Heart left ventricle (tissue), 13 donors: ENCODE measurements at regions not wholly inside any gene's neighbourhood (a gene's known extent, or its start where the extent isn't known, plus 50 kb on each side); places are given as distances from the start of the nearest gene placed in this dataset.
"Not testable (repeated sequence)": the region's sequence is repeated elsewhere in the genome, so short reads cannot be mapped to it uniquely, and the experiment has no call there.

Source experiments
- CTCF ChIP-seq, 12 donors: fragments of 200-600 bp; sonication (generic) in 4 of 12; IDR thresholded peaks; one replicate each; pipeline versions ENCODE4 v1.5.0 to v1.8.0; 2018 to 2022; ENCODE audit warnings: antibody characterized with exemption in 12 of 12, mild to moderate bottlenecking in 5 of 12
- POLR2A ChIP-seq, 2 donors: fragments of 450-650 bp; IDR thresholded peaks; one replicate each; pipeline ENCODE4 v1.6.1; 2017; ENCODE audit warnings: antibody characterized with exemption in 2 of 2, mild to moderate bottlenecking in 2 of 2, moderate library complexity in 2 of 2
- donor health status: ischemic (EF 13 %, LVEDD 7.1; RV severe dilation, severe dysfunction).
- donor health status: DM: no; HTN: yes; CAD: no.
- donor health status: DM: no; HTN: no; CAD: no.
- donor health status: ischemic (EF 25% LVEDD 6.9; RV normal size, moderate dysfunction).
- donor health status: ischemic (EF 25% LVEDD 5.7; RV mildly dilated, moderate dysfunction).
- donor health status: ischemic (EF 35%, LVEDD 5.7; RV mildly dilated, moderate dysfunction).
- donor health status: nonischemic (EF 11% LVEDD 7.7; RV severe dilation, severe dysfunction).
- donor health status: DM: yes; HTN: yes; CAD: no.
- donor health status: PGD.
- donor health status: ischemic (EF 29% LVEDD 5.4; RV normal size, mild dysfunction).
- donor health status: nonischemic (EF 23%, LVEDD 6.1; RV moderate dilation, normal function).

GRCh38 chr13:62104136-62104535, 688.5 kb upstream of the PCDH20 start:
- TF ChIP-seq CTCF, POLR2A (IDR thresholded peaks at IDR 0.05): not testable (repeated sequence)
